Amniotic stem cell (primary cell): ENCODE measurements at regions not wholly inside any gene's neighbourhood (a gene's known extent, or its start where the extent isn't known, plus 50 kb on each side); places are given as distances from the start of the nearest gene placed in this dataset.

Experiments used
- DNase-seq: peaks from one replicate; lab custom pipeline; 2025; lab: John Stamatoyannopoulos, UW

DNA sequence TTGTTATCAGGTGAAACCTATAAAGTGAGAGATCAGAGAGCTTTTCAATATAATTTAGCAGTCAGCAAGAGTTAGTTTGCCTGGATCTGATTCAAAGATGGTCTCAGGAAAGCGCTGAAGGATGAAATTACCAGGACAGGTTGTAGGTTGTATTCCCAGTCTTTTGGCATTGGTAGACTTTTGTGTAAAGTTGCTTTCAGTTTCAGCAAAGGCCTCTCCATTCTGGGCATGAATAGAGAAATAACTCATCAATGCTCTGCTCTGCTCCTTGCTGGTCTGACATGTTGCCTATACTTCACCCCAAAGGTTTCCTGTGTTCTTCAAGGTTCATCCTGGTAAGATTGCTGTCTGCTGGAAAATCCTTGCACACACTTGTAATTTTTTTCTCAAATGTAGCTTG, 714.8 kb downstream of the EPM2A start:
- no peak for DNase-seq

DNA sequence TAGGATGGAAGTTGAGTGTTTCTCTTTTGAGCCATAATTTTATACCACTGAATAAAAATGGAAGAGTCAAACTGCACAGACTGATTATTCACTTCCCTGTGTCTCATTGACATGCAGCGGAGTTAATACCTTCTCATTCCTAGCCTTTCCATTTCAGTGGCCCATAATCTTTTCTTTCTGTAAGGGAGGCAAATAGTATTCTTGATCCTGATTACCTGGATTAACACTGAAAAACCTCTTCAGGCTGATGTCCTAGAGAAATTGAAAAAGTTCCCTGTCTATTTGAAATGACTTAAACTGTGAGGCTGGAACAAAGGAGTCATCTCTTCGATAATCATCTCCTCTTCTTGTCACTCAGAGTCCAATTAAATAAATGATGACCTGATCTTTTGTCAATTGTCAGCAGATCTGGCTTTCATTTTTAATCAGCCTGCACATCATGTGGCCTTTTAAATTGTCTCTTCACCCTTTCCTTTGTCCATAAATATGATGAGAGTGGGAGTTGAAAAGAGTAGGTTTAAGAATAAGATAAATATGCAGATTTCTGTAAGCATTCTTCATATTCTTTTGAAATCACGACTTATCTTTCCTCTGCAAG, 713.0 kb downstream of the EPM2A start:
- DNase-seq = no peak

DNA sequence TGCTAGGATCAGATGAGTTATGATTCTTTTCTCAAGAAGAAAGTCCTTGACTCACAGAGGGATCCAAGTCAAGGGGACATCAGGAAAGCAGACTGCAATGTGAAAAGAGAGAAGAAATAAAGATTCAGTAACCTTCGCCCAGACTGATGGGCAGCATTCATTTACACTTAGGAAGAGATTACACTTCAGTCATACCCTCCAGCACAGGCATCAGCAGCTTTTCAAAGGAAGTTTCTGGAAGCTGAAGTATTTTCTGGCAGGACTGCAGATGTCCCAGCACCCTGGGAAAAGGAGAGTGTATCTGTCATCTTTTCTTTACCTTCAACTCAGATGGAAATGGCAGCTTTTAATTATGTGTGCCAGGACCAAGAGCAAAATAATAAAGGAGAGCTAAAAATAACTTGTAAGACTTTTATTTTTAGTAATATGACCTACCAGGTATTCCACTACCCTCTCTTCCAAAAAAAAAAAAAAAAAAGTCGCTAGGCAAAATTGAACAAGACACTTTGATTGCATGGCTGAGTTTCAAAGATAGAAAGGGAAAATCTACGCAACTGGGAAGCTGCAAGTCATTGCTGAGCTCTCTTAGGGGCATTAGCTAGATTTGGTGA, 712.1 kb downstream of the EPM2A start:
- no peak for DNase-seq

GRCh38 chr6:145025488-145025887, 709.8 kb downstream of the EPM2A start:
- no peak for DNase-seq

- no peak for DNase-seq
These were observed 709.0 kb downstream of the EPM2A start for GRCh38 chr6:145026267-145026679.

DNA sequence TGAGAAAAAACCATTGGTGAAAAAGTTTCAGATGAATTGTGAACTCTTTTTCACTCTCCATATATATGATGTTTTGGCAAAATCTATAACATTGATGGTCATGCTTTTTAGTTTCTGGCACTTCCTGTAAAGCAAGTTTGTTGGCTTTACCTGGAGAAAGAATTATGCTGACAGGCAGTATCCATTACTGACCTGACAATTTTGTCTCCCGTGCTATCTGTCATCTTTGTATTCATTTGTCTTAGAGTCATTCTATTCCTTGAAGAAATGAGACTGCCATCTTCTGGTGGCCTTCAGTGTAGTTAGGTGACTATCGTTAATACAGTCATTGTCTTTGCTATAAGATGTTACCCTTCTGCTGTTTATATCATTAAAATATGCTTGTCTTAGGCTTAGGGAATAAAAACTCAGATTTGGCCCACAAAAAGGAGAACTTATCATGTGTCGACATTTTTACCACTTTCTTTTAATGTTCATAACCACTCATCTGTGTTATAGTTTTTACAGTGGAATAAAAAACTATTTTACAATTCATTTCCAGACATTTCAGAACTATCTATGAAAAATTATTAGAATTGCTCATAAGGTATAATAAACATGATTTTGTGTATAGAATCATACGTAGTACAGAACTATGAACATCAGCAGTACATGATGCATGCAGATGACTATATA, 707.0 kb downstream of the EPM2A start:
- no peak for DNase-seq

DNA sequence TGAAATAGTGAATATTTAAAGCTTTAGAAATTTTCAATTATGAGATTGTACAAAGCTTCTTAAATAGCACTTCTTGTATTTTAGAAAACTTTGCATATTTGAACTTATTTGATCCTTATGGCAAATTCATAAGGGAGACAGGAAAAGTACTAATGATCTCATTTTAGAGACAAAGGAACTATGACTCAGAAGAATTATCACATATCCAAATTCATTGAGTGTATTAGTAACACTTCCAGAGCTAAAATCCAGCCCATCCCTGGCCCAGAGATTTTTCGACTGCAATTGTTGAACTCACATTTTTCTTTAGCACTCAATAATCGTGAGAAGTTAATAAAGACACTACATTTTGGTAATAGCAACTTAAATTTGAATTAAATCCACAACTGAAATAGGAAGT, 704.3 kb downstream of the EPM2A start:
- no peak for DNase-seq

DNA sequence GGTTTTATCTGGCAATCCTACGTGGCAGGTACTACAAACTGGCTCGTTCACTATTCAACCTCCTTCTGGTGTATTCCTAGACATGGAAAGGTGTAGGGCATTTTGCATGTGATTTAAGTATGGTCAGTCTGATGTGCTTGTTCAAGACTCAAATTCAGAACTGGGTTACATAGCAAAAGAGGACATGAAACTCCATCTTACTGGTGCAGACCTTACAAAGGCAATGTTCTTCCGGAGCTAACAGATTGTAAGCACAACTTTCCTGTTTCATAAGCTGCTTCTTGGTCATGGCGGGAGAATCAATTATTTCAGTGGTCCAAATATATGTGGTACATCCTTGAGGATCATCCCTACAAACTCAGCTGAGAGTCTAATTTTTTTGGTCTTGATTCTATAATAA, 703.4 kb downstream of the EPM2A start:
- DNase-seq = no peak

GRCh38 chr6:145032562-145033145, 702.7 kb downstream of the EPM2A start:
- DNase-seq = no peak

- no peak for DNase-seq
These were observed 700.7 kb downstream of the EPM2A start for GRCh38 chr6:145034664-145035063.

DNA sequence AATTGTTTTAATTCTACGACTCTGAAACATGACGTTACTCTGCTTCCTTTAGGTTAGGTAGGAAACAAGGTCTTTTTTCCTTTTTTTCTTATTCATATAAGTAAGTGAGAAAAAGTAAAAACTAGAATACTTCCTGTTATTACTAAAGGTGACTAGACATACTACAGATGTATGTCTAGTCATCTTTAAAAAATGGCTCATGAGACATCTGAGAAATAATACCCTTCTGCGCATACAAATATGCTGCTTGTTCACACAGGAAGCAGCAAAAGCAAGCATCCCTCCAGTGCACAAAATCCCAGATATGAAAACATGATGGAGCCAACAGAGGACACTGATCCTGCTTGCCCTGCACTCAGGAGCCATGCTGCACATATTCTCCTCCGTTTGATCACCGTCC, 699.1 kb downstream of the EPM2A start:
- DNase-seq = no peak

- no peak for DNase-seq
These were observed 698.3 kb downstream of the EPM2A start for GRCh38 chr6:145036848-145037567.

- DNase-seq = no peak
These were observed 692.8 kb downstream of the EPM2A start for GRCh38 chr6:145042559-145042958.

- DNase-seq = no peak
These were observed 691.3 kb downstream of the EPM2A start for GRCh38 chr6:145043926-145044500.

- no peak for DNase-seq
These were observed 690.6 kb downstream of the EPM2A start for GRCh38 chr6:145044641-145045246.

- no peak for DNase-seq
These were observed 689.7 kb downstream of the EPM2A start for GRCh38 chr6:145045582-145045981.

DNA sequence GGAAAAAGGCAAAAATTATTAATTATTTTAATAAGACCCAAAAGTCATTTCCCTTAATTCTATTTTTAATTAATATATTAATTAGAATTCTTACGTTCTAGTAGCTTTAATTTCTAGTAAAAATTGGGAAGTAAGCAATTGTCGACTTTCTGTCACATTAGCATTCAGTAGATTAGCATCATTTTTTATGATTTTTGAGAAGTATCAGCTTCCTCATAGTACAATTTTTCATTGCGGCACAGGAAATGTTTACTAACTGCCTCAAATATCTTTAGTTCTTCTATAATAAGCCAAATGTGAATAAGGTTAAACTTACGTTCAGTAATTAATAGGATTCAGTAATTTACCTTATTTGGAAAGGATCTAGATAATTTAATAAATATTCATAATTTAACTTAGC, 687.4 kb downstream of the EPM2A start:
- no peak for DNase-seq

- DNase-seq = no peak
These were observed 683.7 kb downstream of the EPM2A start for GRCh38 chr6:145051661-145052060.

GRCh38 chr6:145055567-145055966, 679.8 kb downstream of the EPM2A start:
- no peak for DNase-seq

- no peak for DNase-seq
These were observed 674.6 kb downstream of the EPM2A start for GRCh38 chr6:145060714-145061113.

- DNase-seq = no peak
These were observed 672.2 kb downstream of the EPM2A start for GRCh38 chr6:145063091-145063490.

GRCh38 chr6:145067430-145067829, 667.9 kb downstream of the EPM2A start:
- DNase-seq = no peak
